Spleen (tissue), 7 donors: ENCODE measurements at regions not wholly inside any gene's neighbourhood (a gene's known extent, or its start where the extent isn't known, plus 50 kb on each side); places are given as distances from the start of the nearest gene placed in this dataset.

Source experiments
- CTCF ChIP-seq, 11 experiments: fragments of 200-600 bp in 7 of 11; fragments of 450-650 bp in 4 of 11; sonication (generic) in 4 of 11; IDR thresholded peaks in 8 of 11; conservative IDR thresholded peaks in 3 of 11; 1 replicate in 7 of 11; 2 replicates in 4 of 11; pipeline versions ENCODE4 v1.4.0 to v1.8.0; 2016 to 2021; ENCODE audit warnings: antibody characterized with exemption in 11 of 11, inconsistent platforms in 4 of 11, mild to moderate bottlenecking in 1 of 11
- POLR2A ChIP-seq, 3 donors: fragments of 450-650 bp; IDR thresholded peaks; one replicate each; pipeline ENCODE4 v1.5.1; 2017; ENCODE audit warnings: antibody characterized with exemption in 3 of 3, mild to moderate bottlenecking in 1 of 3
- POLR2AphosphoS5 ChIP-seq, 3 donors: sonication (generic); formaldehyde crosslinking; IDR thresholded peaks; one replicate each; pipeline ENCODE4 v1.5.1; 2017; ENCODE audit warnings: antibody characterized with exemption in 3 of 3
- donor health status: DM: no; HTN: no; CAD: no; lungs with moderate emphysema.
- donor health status: DM: no; HTN: no; CAD: no.
- donor health status: DM: no; HTN: no; CAD: no.

GRCh38 chr13:42422681-42423080, 150.7 kb downstream of the AKAP11 start:
- TF ChIP-seq CTCF (IDR thresholded peaks at IDR 0.05 in 8 of 11, conservative IDR thresholded peaks at IDR 0.05 in 3 of 11) = no peak
- no peak for TF ChIP-seq POLR2A (IDR thresholded peaks at IDR 0.05)
- TF ChIP-seq POLR2AphosphoS5 (IDR thresholded peaks at IDR 0.05) = no peak
